Omental fat pad (tissue), 3 donors: ENCODE measurements at regions not wholly inside any gene's neighbourhood (a gene's known extent, or its start where the extent isn't known, plus 50 kb on each side); places are given as distances from the start of the nearest gene placed in this dataset.
"Not testable (repeated sequence)": the region's sequence is repeated elsewhere in the genome, so short reads cannot be mapped to it uniquely, and the experiment has no call there.

Experiments used
- ATAC-seq: fragments of 150-250 bp; one replicate; pipeline ENCODE4 v1.9.1; 2016; ENCODE audit warnings: mild to moderate bottlenecking, moderate library complexity; ENCODE audit not compliant: low FRiP score
- DNase-seq: peaks from one replicate; pipeline ENCODE4 v3.0.0-alpha.2; 2019; ENCODE audit warnings: low spot score
- CTCF ChIP-seq, 3 donors: fragments of 450-650 bp; IDR thresholded peaks; one replicate each; pipeline ENCODE4 v1.5.1; 2016 to 2017; ENCODE audit warnings: antibody characterized with exemption in 3 of 3, mild to moderate bottlenecking in 3 of 3, moderate library complexity in 2 of 3

- no peak for ATAC-seq
- TF ChIP-seq CTCF (IDR thresholded peaks at IDR 0.05): no peak
Measured at GRCh38 chr3:36063992-36064391, 316.3 kb upstream of the STAC start.

GRCh38 chr3:36065321-36065720 is 315.0 kb upstream of the STAC start:
- ATAC-seq: no peak
- no peak for DNase-seq
- TF ChIP-seq CTCF (IDR thresholded peaks at IDR 0.05): no peak

More at GRCh38 chr3:36063992-36064391, 316.3 kb upstream of the STAC start:
- DNase-seq: no peak

GRCh38 chr3:36075491-36075890 is 304.8 kb upstream of the STAC start:
- DNase-seq: no peak
- no peak for ATAC-seq
- no peak for TF ChIP-seq CTCF (IDR thresholded peaks at IDR 0.05)

GRCh38 chr3:36077320-36077719 is 303.0 kb upstream of the STAC start:
- DNase-seq (no peak), ATAC-seq (no peak)
- no peak for TF ChIP-seq CTCF (IDR thresholded peaks at IDR 0.05)

- DNase-seq, ATAC-seq: not testable (repeated sequence)
Measured at GRCh38 chr3:36082958-36083357, 297.3 kb upstream of the STAC start.

- ATAC-seq: no peak
- DNase-seq: no peak
- no peak for TF ChIP-seq CTCF (IDR thresholded peaks at IDR 0.05)
Measured at GRCh38 chr3:36095238-36095637, 285.1 kb upstream of the STAC start.

GRCh38 chr3:36097209-36097608 is 283.1 kb upstream of the STAC start:
- TF ChIP-seq CTCF (IDR thresholded peaks at IDR 0.05): no peak
- ATAC-seq: no peak
- no peak for DNase-seq

GRCh38 chr3:36114353-36114752 is 266.0 kb upstream of the STAC start:
- no peak for DNase-seq
- no peak for TF ChIP-seq CTCF (IDR thresholded peaks at IDR 0.05)
- no peak for ATAC-seq
